Mesendoderm (in vitro differentiated cells): ENCODE measurements at regions not wholly inside any gene's neighbourhood (a gene's known extent, or its start where the extent isn't known, plus 50 kb on each side); places are given as distances from the start of the nearest gene placed in this dataset.

ENCODE experiments used
- DNase-seq: peaks from one replicate; pipeline ENCODE4 v3.0.0; 2013
- H2AK5ac ChIP-seq: 2 replicates; pipeline ENCODE4 v1.6.1; 2013; ENCODE audit warnings: low read length, inconsistent platforms
- H2BK120ac ChIP-seq: 2 replicates; pipeline ENCODE4 v1.6.1; 2013; ENCODE audit warnings: low read depth, mild to moderate bottlenecking, low read length, moderate library complexity, mixed read lengths
- H2BK15ac ChIP-seq: replicated peaks from 2 replicates; pipeline ENCODE4 v1.6.1; 2013; ENCODE audit warnings: low read depth, mild to moderate bottlenecking, moderate library complexity
- H2BK5ac ChIP-seq: 2 replicates; pipeline ENCODE4 v1.6.1; 2013; ENCODE audit warnings: low read length, inconsistent platforms
- H3K18ac ChIP-seq: 2 replicates; pipeline ENCODE4 v1.6.1; 2013; ENCODE audit warnings: mild to moderate bottlenecking, low read length, mixed read lengths
- H3K23ac ChIP-seq: one replicate; pipeline ENCODE4 v1.6.1; 2013; ENCODE audit warnings: low read length
- H3K27ac ChIP-seq: 2 replicates; pipeline ENCODE4 v1.5.1; 2013; ENCODE audit warnings: low read depth, mild to moderate bottlenecking, inconsistent platforms, low read length, moderate library complexity
- H3K27me3 ChIP-seq: 2 replicates; pipeline ENCODE4 v1.6.1; 2013; ENCODE audit warnings: low read length, control low read depth, mild to moderate bottlenecking, inconsistent platforms; ENCODE audit not compliant: insufficient read depth, poor library complexity
- H3K36me3 ChIP-seq: 2 replicates; pipeline ENCODE4 v1.6.1; 2013; ENCODE audit warnings: low read length, inconsistent platforms; ENCODE audit not compliant: control insufficient read depth, insufficient read depth
- H3K4ac ChIP-seq: one replicate; pipeline ENCODE4 v1.6.1; 2013; ENCODE audit warnings: low read depth, mild to moderate bottlenecking, low read length, moderate library complexity
- H3K4me1 ChIP-seq: 2 replicates; pipeline ENCODE4 v1.6.1; 2013; ENCODE audit warnings: low read depth, low read length, inconsistent platforms; ENCODE audit not compliant: control insufficient read depth
- H3K4me2 ChIP-seq: 2 replicates; pipeline ENCODE4 v1.6.1; 2013; ENCODE audit warnings: low read length
- H3K4me3 ChIP-seq: 2 replicates; pipeline ENCODE4 v1.5.1; 2013; ENCODE audit warnings: mild to moderate bottlenecking, low read length
- H3K56ac ChIP-seq: one replicate; pipeline ENCODE4 v1.6.1; 2013; ENCODE audit warnings: low read length
- H3K79me1 ChIP-seq: 2 replicates; pipeline ENCODE4 v1.6.1; 2013; ENCODE audit warnings: low read length, inconsistent platforms
- H3K79me2 ChIP-seq: 2 replicates; pipeline ENCODE4 v1.6.1; 2013; ENCODE audit warnings: mild to moderate bottlenecking, low read length; ENCODE audit not compliant: control insufficient read depth, insufficient read depth
- H3K9ac ChIP-seq: 2 replicates; pipeline ENCODE4 v1.6.1; 2013; ENCODE audit warnings: low read length, inconsistent platforms
- H4K5ac ChIP-seq: one replicate; pipeline ENCODE4 v1.6.1; 2013; ENCODE audit warnings: low read length
- H4K8ac ChIP-seq: one replicate; pipeline ENCODE4 v1.6.1; 2013; ENCODE audit warnings: low read depth, mild to moderate bottlenecking, control low read depth, low read length, moderate library complexity
- WGBS: extraction: QIAGEN DNeasy Blood & Tissue Kit; methylation state at CpG from one replicate; pipeline ENCODE4 v1.1.7; 2013; ENCODE audit warnings: low lambda C conversion rate, missing lambda C conversion rate; ENCODE audit not compliant: insufficient coverage; ENCODE audit errors: extremely low coverage; 5-methylcytosine and 5-hydroxymethylcytosine counted together

GRCh38 chr13:80860845-80861244 is 519.9 kb upstream of the SPRY2 start:
- no peak overlapping the region for H3K56ac ChIP-seq
- H3K4me1 ChIP-seq = no peaks in the 10 kb centered on the region
- no peak overlapping the region for H3K4me2 ChIP-seq
- no peak overlapping the region for H3K18ac ChIP-seq
- no peaks in the 10 kb centered on the region for H3K27me3 ChIP-seq
- H4K8ac ChIP-seq = no peak overlapping the region
- no peak for DNase-seq
- no peak overlapping the region for H3K27ac ChIP-seq
- H3K4me3 ChIP-seq = no peak overlapping the region
- H3K9ac ChIP-seq = no peak overlapping the region
- H4K5ac ChIP-seq = no peak overlapping the region
- H2AK5ac ChIP-seq = no peak overlapping the region
- no peak overlapping the region for H3K4ac ChIP-seq
- H2BK15ac ChIP-seq = no peak overlapping the region
- H3K36me3 ChIP-seq = no peaks in the 10 kb centered on the region
- no peak overlapping the region for H2BK5ac ChIP-seq
- H3K79me2 ChIP-seq = no peaks in the 10 kb centered on the region
- H3K79me1 ChIP-seq = no peaks in the 10 kb centered on the region
- no CpG with 5 or more reads among the region's 2 CpGs for WGBS
- no peak overlapping the region for H2BK120ac ChIP-seq
- H3K23ac ChIP-seq = no peak overlapping the region

- Histone ChIP-seq H3K4me3 (no peak overlapping the region), H2BK5ac (no peak overlapping the region), H4K8ac (no peak overlapping the region), H3K18ac (no peak overlapping the region), H4K5ac (no peak overlapping the region), H3K23ac (no peak overlapping the region), H3K9ac (no peak overlapping the region), H2BK15ac (no peak overlapping the region), H3K36me3 (no peaks in the 10 kb centered on the region), H3K27me3 (no peaks in the 10 kb centered on the region), H2AK5ac (no peak overlapping the region), H3K79me2 (no peaks in the 10 kb centered on the region), H2BK120ac (no peak overlapping the region), H3K56ac (no peak overlapping the region), H3K27ac (no peak overlapping the region), H3K79me1 (no peaks in the 10 kb centered on the region), H3K4me2 (no peak overlapping the region), H3K4ac (no peak overlapping the region), H3K4me1 (no peaks in the 10 kb centered on the region)
- DNase-seq = no peak
- no CpG with 5 or more reads among the region's 2 CpGs for WGBS
These were observed 517.2 kb upstream of the SPRY2 start for GRCh38 chr13:80858131-80858530.

GRCh38 chr13:80857321-80857720 is 516.4 kb upstream of the SPRY2 start:
- DNase-seq = no peak

GRCh38 chr13:80850771-80851170 is 509.8 kb upstream of the SPRY2 start:
- Histone ChIP-seq H3K9ac (no peak overlapping the region), H3K23ac (no peak overlapping the region), H4K8ac (no peak overlapping the region), H3K79me2 (no peaks in the 10 kb centered on the region), H3K18ac (no peak overlapping the region), H2BK120ac (no peak overlapping the region), H3K4me3 (no peak overlapping the region), H3K4me2 (no peak overlapping the region), H3K4ac (no peak overlapping the region), H3K56ac (no peak overlapping the region), H2AK5ac (no peak overlapping the region), H3K4me1 (no peaks in the 10 kb centered on the region), H3K79me1 (no peaks in the 10 kb centered on the region), H3K36me3 (no peaks in the 10 kb centered on the region), H3K27ac (no peak overlapping the region), H2BK5ac (no peak overlapping the region), H2BK15ac (no peak overlapping the region), H4K5ac (no peak overlapping the region), H3K27me3 (no peaks in the 10 kb centered on the region)
- no CpG with 5 or more reads among the region's 2 CpGs for WGBS
- peak; percentile 58 for DNase-seq

More at GRCh38 chr13:80857321-80857720, 516.4 kb upstream of the SPRY2 start:
- Histone ChIP-seq H3K79me1 (no peaks in the 10 kb centered on the region), H3K27me3 (no peaks in the 10 kb centered on the region), H3K4ac (no peak overlapping the region), H3K56ac (no peak overlapping the region), H3K18ac (no peak overlapping the region), H2BK120ac (no peak overlapping the region), H3K4me2 (no peak overlapping the region), H3K9ac (no peak overlapping the region), H3K4me3 (no peak overlapping the region), H2BK5ac (no peak overlapping the region), H2BK15ac (no peak overlapping the region), H2AK5ac (no peak overlapping the region), H3K23ac (no peak overlapping the region), H3K27ac (no peak overlapping the region), H4K8ac (no peak overlapping the region), H4K5ac (no peak overlapping the region), H3K36me3 (no peaks in the 10 kb centered on the region), H3K79me2 (no peaks in the 10 kb centered on the region), H3K4me1 (no peaks in the 10 kb centered on the region)

- no peaks in the 10 kb centered on the region for H3K79me2 ChIP-seq
- no peak for DNase-seq
- no peak overlapping the region for H3K27ac ChIP-seq
- H3K9ac ChIP-seq = no peak overlapping the region
- H3K4me3 ChIP-seq = no peak overlapping the region
- no peaks in the 10 kb centered on the region for H3K79me1 ChIP-seq
- H3K23ac ChIP-seq = no peak overlapping the region
- H3K36me3 ChIP-seq = no peaks in the 10 kb centered on the region
- H3K27me3 ChIP-seq = no peaks in the 10 kb centered on the region
- no peak overlapping the region for H3K4me2 ChIP-seq
- no peak overlapping the region for H3K56ac ChIP-seq
- H2BK120ac ChIP-seq = no peak overlapping the region
- no peak overlapping the region for H3K4ac ChIP-seq
- no peak overlapping the region for H2BK15ac ChIP-seq
- whole genome bisulfite sequencing = no CpG with 5 or more reads among the region's 1 CpG
- H4K8ac ChIP-seq = no peak overlapping the region
- no peaks in the 10 kb centered on the region for H3K4me1 ChIP-seq
- H4K5ac ChIP-seq = no peak overlapping the region
- H2BK5ac ChIP-seq = no peak overlapping the region
- no peak overlapping the region for H3K18ac ChIP-seq
- no peak overlapping the region for H2AK5ac ChIP-seq
These were observed 503.2 kb upstream of the SPRY2 start for GRCh38 chr13:80844164-80844563.

GRCh38 chr13:80841414-80841813 is 500.5 kb upstream of the SPRY2 start:
- Histone ChIP-seq H3K4me3 (no peak overlapping the region), H3K79me1 (no peaks in the 10 kb centered on the region), H4K8ac (no peak overlapping the region), H2BK5ac (no peak overlapping the region), H3K18ac (no peak overlapping the region), H3K4ac (no peak overlapping the region), H3K27ac (no peak overlapping the region), H3K4me1 (no peaks in the 10 kb centered on the region), H2BK15ac (no peak overlapping the region), H2BK120ac (no peak overlapping the region), H4K5ac (no peak overlapping the region), H3K79me2 (no peaks in the 10 kb centered on the region), H2AK5ac (no peak overlapping the region), H3K4me2 (no peak overlapping the region), H3K36me3 (no peaks in the 10 kb centered on the region), H3K23ac (no peak overlapping the region), H3K56ac (no peak overlapping the region), H3K9ac (no peak overlapping the region), H3K27me3 (no peaks in the 10 kb centered on the region)
- WGBS = no CpG with 5 or more reads among the region's 1 CpG
- no peak for DNase-seq
